Panc1 (cell line): ENCODE measurements at regions not wholly inside any gene's neighbourhood (a gene's known extent, or its start where the extent isn't known, plus 50 kb on each side); places are given as distances from the start of the nearest gene placed in this dataset.

Source experiments
- POLR2AphosphoS5 ChIP-seq: IDR thresholded peaks from 2 replicates; pipeline ENCODE4 v1.6.1; 2012; ENCODE audit warnings: mild to moderate bottlenecking, low read depth, low read length, moderate library complexity
- SIN3A ChIP-seq: IDR thresholded peaks from 2 replicates; pipeline ENCODE4 v1.6.1; 2012; ENCODE audit warnings: low read depth, mild to moderate bottlenecking, low read length, moderate library complexity, borderline replicate concordance; ENCODE audit not compliant: insufficient read depth
- TF ChIP-seq, protein P1 (sequence below): fragments of 450-650 bp; IDR thresholded peaks from 2 replicates; pipeline ENCODE4 v1.5.1; 2017; ENCODE audit warnings: mild to moderate bottlenecking
- TF ChIP-seq, protein P2 (sequence below), 2 experiments: IDR thresholded peaks; 2 replicates each; pipeline ENCODE4 v1.6.1; 2011 to 2012; ENCODE audit warnings: low read depth in 2 of 2, control low read depth in 1 of 2, low read length in 1 of 2, mild to moderate bottlenecking in 1 of 2, moderate library complexity in 1 of 2; ENCODE audit not compliant: insufficient read depth in 1 of 2

DNA sequence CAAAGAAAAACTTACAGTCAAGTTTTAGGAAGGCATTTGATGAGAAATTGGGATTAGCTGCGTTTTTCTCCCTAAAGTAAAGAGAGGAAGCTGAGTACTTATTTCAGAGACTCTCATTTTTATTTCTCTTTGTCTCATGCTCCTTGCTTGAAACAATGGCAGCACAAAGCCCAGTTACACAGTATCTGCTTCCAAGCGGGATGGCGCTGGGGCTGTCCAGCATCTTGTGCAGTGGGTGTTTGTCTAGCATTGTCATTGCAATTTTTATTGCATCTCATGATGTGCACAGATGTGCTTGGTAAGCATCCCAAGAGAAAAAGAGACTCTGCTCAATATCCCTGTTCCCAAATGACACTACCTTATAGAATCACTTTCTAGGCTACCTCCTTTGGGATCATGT lies 102.8 kb upstream of the ZNF521 start:
- TF ChIP-seq, protein P1, sequence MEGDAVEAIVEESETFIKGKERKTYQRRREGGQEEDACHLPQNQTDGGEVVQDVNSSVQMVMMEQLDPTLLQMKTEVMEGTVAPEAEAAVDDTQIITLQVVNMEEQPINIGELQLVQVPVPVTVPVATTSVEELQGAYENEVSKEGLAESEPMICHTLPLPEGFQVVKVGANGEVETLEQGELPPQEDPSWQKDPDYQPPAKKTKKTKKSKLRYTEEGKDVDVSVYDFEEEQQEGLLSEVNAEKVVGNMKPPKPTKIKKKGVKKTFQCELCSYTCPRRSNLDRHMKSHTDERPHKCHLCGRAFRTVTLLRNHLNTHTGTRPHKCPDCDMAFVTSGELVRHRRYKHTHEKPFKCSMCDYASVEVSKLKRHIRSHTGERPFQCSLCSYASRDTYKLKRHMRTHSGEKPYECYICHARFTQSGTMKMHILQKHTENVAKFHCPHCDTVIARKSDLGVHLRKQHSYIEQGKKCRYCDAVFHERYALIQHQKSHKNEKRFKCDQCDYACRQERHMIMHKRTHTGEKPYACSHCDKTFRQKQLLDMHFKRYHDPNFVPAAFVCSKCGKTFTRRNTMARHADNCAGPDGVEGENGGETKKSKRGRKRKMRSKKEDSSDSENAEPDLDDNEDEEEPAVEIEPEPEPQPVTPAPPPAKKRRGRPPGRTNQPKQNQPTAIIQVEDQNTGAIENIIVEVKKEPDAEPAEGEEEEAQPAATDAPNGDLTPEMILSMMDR: no peak
- TF ChIP-seq, protein P2, sequence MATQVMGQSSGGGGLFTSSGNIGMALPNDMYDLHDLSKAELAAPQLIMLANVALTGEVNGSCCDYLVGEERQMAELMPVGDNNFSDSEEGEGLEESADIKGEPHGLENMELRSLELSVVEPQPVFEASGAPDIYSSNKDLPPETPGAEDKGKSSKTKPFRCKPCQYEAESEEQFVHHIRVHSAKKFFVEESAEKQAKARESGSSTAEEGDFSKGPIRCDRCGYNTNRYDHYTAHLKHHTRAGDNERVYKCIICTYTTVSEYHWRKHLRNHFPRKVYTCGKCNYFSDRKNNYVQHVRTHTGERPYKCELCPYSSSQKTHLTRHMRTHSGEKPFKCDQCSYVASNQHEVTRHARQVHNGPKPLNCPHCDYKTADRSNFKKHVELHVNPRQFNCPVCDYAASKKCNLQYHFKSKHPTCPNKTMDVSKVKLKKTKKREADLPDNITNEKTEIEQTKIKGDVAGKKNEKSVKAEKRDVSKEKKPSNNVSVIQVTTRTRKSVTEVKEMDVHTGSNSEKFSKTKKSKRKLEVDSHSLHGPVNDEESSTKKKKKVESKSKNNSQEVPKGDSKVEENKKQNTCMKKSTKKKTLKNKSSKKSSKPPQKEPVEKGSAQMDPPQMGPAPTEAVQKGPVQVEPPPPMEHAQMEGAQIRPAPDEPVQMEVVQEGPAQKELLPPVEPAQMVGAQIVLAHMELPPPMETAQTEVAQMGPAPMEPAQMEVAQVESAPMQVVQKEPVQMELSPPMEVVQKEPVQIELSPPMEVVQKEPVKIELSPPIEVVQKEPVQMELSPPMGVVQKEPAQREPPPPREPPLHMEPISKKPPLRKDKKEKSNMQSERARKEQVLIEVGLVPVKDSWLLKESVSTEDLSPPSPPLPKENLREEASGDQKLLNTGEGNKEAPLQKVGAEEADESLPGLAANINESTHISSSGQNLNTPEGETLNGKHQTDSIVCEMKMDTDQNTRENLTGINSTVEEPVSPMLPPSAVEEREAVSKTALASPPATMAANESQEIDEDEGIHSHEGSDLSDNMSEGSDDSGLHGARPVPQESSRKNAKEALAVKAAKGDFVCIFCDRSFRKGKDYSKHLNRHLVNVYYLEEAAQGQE (IDR thresholded peaks at IDR 0.05; ENCODE audit: insufficient read depth in 1 of 2, low read depth in 2 of 2, low read length in 1 of 2): no peak
- TF ChIP-seq POLR2AphosphoS5 (no peak), SIN3A (no peak)
